ENCODE measurements at regions not wholly inside any gene's neighbourhood (a gene's known extent, or its start where the extent isn't known, plus 50 kb on each side); places are given as distances from the start of the nearest gene placed in this dataset.

GRCh38 chr3:175951047-175951694 is 1092.0 kb downstream of the NAALADL2 start:
- TF ChIP-seq POLR2A (IDR thresholded peaks at IDR 0.05; ENCODE audit: low read length) (no peak), GATA1 (IDR thresholded peaks at IDR 0.05; ENCODE audit: low read depth, low read length) (no peak)

Measured in erythroblast (primary cell).